ENCODE measurements at regions not wholly inside any gene's neighbourhood (a gene's known extent, or its start where the extent isn't known, plus 50 kb on each side); places are given as distances from the start of the nearest gene placed in this dataset.

DNA sequence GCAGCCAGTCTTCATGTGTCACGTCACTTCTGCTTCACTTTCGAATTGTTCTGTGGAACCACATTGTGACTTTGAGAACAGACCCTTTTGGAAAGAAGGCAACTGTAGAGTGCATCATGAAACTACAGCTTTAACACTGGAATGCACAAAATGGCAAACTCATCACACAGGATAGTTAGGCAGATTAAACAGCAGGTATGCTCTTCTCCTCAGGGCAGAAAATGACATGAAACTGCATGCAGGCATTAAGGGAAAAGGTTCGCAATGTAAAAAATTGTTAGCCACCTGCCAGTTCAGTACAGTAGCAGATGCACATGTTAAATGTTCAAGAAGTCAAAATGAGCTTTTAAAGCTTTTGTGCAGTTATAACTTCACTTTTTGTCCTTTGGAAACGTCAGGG is 864.6 kb upstream of the IGFBP7 start:
- TF ChIP-seq, protein P1, sequence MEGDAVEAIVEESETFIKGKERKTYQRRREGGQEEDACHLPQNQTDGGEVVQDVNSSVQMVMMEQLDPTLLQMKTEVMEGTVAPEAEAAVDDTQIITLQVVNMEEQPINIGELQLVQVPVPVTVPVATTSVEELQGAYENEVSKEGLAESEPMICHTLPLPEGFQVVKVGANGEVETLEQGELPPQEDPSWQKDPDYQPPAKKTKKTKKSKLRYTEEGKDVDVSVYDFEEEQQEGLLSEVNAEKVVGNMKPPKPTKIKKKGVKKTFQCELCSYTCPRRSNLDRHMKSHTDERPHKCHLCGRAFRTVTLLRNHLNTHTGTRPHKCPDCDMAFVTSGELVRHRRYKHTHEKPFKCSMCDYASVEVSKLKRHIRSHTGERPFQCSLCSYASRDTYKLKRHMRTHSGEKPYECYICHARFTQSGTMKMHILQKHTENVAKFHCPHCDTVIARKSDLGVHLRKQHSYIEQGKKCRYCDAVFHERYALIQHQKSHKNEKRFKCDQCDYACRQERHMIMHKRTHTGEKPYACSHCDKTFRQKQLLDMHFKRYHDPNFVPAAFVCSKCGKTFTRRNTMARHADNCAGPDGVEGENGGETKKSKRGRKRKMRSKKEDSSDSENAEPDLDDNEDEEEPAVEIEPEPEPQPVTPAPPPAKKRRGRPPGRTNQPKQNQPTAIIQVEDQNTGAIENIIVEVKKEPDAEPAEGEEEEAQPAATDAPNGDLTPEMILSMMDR (conservative IDR thresholded peaks at IDR 0.05), result no peak
- no peak for TF ChIP-seq ZFX (IDR thresholded peaks at IDR 0.05)
